ENCODE measurements at regions not wholly inside any gene's neighbourhood (a gene's known extent, or its start where the extent isn't known, plus 50 kb on each side); places are given as distances from the start of the nearest gene placed in this dataset.

DNA sequence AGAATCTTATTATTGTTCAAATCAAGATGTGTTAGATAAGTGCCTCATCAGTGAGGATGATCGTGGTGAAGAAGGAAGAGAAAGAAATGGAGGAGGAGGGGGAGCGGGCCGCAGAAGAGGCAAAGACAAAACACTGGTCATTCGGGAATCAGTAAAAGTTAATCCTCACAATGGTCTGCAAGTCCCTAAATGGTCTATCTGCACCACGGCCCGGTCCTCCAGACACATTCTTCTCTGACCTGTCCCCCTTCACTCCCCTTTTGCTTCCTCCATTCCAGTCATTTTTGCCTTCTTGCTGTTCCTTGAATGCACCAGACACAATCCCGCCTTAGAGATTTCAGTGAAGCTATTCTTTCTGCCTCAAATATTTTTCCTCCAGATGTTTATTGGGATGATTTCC lies 240.1 kb upstream of the ADGRL2 start:
- H3K9ac ChIP-seq (ENCODE audit: insufficient read depth, low read depth, low read length): no peak overlapping the region
- in situ Hi-C loops (cut with HindIII; ENCODE audit: extremely low pct_ligation_motif_present, low pct_unique_long_range_greater_than_20kb): no loop called here
- no peaks in the 10 kb centered on the region for H4K20me1 ChIP-seq (ENCODE audit: insufficient read depth, low read length)
- H3K27me3 ChIP-seq (ENCODE audit: control insufficient read depth in 1 of 2, insufficient read depth in 2 of 2, low read length in 2 of 2): no peaks in the 10 kb centered on the region
- H3K4me1 ChIP-seq (ENCODE audit: insufficient read depth, low read length): no peaks in the 10 kb centered on the region
- no peak overlapping the region for H3K4me3 ChIP-seq (replicated peaks in 1 of 3; ENCODE audit: insufficient read depth in 1 of 3, low read depth in 2 of 3, low read length in 3 of 3)
- H3K36me3 ChIP-seq (replicated peaks in 1 of 2; ENCODE audit: control insufficient read depth in 1 of 2, insufficient read depth in 2 of 2, low read length in 2 of 2): no peaks in the 10 kb centered on the region
- BruUV-seq (replicated peaks): no TSS peak
- DNase-seq (ENCODE audit: low spot score): no peak
- H3K79me2 ChIP-seq (ENCODE audit: insufficient read depth, low read length): no peaks in the 10 kb centered on the region
- peaks cover 13% of the 10 kb centered on the region for H3K9me3 ChIP-seq (ENCODE audit: low read length)
- WGBS (ENCODE audit: low lambda C conversion rate): 34% methylated on average over 7 of the region's 7 CpGs
- no peak overlapping the region for H2AFZ ChIP-seq (ENCODE audit: low read length)
- intact Hi-C loops (cut with micrococcal nuclease; ENCODE audit: unreplicated experiment): no loop called here
- FAIRE-seq: no peak
- no peak overlapping the region for H3K4me2 ChIP-seq (ENCODE audit: low read depth, low read length)
- no peak for ATAC-seq
- ChIA-PET POLR2A (no interaction called here), CTCF (ENCODE audit: low intra/inter-chr PET ratio, low total read pairs) (no interaction called here)
- TF ChIP-seq MAX (IDR thresholded peaks at IDR 0.05): no peak
- no peak overlapping the region for H3K27ac ChIP-seq (ENCODE audit: extremely low read length, insufficient read depth, low read length)

- no peak overlapping the region for H3K4me2 ChIP-seq (ENCODE audit: low read depth, low read length)
- H3K27ac ChIP-seq (ENCODE audit: extremely low read length, insufficient read depth, low read length): no peak overlapping the region
- TF ChIP-seq RERE (CRISPR knock-in tag; IDR thresholded peaks at IDR 0.05; ENCODE audit: low read depth) (no peak), MAFF (IDR thresholded peaks at IDR 0.05; ENCODE audit: low read depth, low read length) (no peak), RFXAP (CRISPR knock-in tag; IDR thresholded peaks at IDR 0.05; ENCODE audit: borderline replicate concordance) (no peak)
- no peaks in the 10 kb centered on the region for H3K4me1 ChIP-seq (ENCODE audit: insufficient read depth, low read length)
- H4K20me1 ChIP-seq (ENCODE audit: insufficient read depth, low read length): no peaks in the 10 kb centered on the region
- 7% methylated on average over 1 of the region's 1 CpG for WGBS (ENCODE audit: low lambda C conversion rate)
- in situ Hi-C loops (cut with HindIII; ENCODE audit: extremely low pct_ligation_motif_present, low pct_unique_long_range_greater_than_20kb) (no loop called here), intact Hi-C loops (cut with micrococcal nuclease; ENCODE audit: unreplicated experiment) (no loop called here)
- H3K9me3 ChIP-seq (ENCODE audit: low read length): peaks cover 17% of the 10 kb centered on the region
- H3K79me2 ChIP-seq (ENCODE audit: insufficient read depth, low read length): no peaks in the 10 kb centered on the region
- no TSS peak for BruUV-seq (replicated peaks)
- H3K27me3 ChIP-seq (ENCODE audit: control insufficient read depth in 1 of 2, insufficient read depth in 2 of 2, low read length in 2 of 2): no peaks in the 10 kb centered on the region
- H2AFZ ChIP-seq (ENCODE audit: low read length): no peak overlapping the region
- no peak overlapping the region for H3K9ac ChIP-seq (ENCODE audit: insufficient read depth, low read depth, low read length)
- no peaks in the 10 kb centered on the region for H3K36me3 ChIP-seq (replicated peaks in 1 of 2; ENCODE audit: control insufficient read depth in 1 of 2, insufficient read depth in 2 of 2, low read length in 2 of 2)
- no peak for ATAC-seq
- POLR2A ChIA-PET: no interaction called here
- H3K4me3 ChIP-seq (replicated peaks in 1 of 3; ENCODE audit: insufficient read depth in 1 of 3, low read depth in 2 of 3, low read length in 3 of 3): no peak overlapping the region
- DNase-seq (ENCODE audit: low spot score): no peak
- CTCF ChIA-PET (ENCODE audit: low intra/inter-chr PET ratio, low total read pairs): no interaction called here
- no peak for FAIRE-seq
Measured at GRCh38 chr1:81559662-81560350, 240.9 kb upstream of the ADGRL2 start.

Measured in HepG2 (cell line).